ENCODE measurements at regions not wholly inside any gene's neighbourhood (a gene's known extent, or its start where the extent isn't known, plus 50 kb on each side); places are given as distances from the start of the nearest gene placed in this dataset.
A peak's percentile ranks its signal among the peaks of the same experiment; 100 is the strongest.

GRCh38 chr1:221636096-221636495 is 105.8 kb downstream of the DUSP10 start:
- DNase-seq (ENCODE audit: insufficient read length, low spot score) (no peak), FAIRE-seq (no peak)

- FAIRE-seq (no peak), DNase-seq (ENCODE audit: insufficient read length, low spot score) (no peak)
Measured at GRCh38 chr1:221636967-221637366, 104.9 kb downstream of the DUSP10 start.

GRCh38 chr1:221637641-221638041 is 104.2 kb downstream of the DUSP10 start:
- no peak for DNase-seq (ENCODE audit: insufficient read length, low spot score)
- no peak for FAIRE-seq

- FAIRE-seq: no peak
Measured at GRCh38 chr1:221638595-221638994, 103.3 kb downstream of the DUSP10 start.

GRCh38 chr1:221641811-221642210 is 100.1 kb downstream of the DUSP10 start:
- no peak for DNase-seq (ENCODE audit: insufficient read length, low spot score)
- no peak for FAIRE-seq

More at GRCh38 chr1:221638595-221638994, 103.3 kb downstream of the DUSP10 start:
- DNase-seq (ENCODE audit: insufficient read length, low spot score): no peak

- DNase-seq (ENCODE audit: insufficient read length, low spot score): no peak
- FAIRE-seq: no peak
Measured at GRCh38 chr1:221643404-221644144, 98.3 kb downstream of the DUSP10 start.

GRCh38 chr1:221644145-221644448 is 97.8 kb downstream of the DUSP10 start:
- DNase-seq (ENCODE audit: insufficient read length, low spot score): no peak
- no peak for FAIRE-seq

GRCh38 chr1:221644663-221645258 is 97.1 kb downstream of the DUSP10 start:
- no peak for DNase-seq (ENCODE audit: insufficient read length, low spot score)
- peak; percentile 64 for FAIRE-seq

GRCh38 chr1:221648201-221648600 is 93.7 kb downstream of the DUSP10 start:
- FAIRE-seq (no peak), DNase-seq (ENCODE audit: insufficient read length, low spot score) (no peak)

All from HTR-8/SVneo (cell line).